ENCODE measurements at regions not wholly inside any gene's neighbourhood (a gene's known extent, or its start where the extent isn't known, plus 50 kb on each side); places are given as distances from the start of the nearest gene placed in this dataset.

GRCh38 chr3:40593351-40593750, 68.6 kb downstream of the ZNF621 start:
- POLR2A ChIA-PET: no interaction called here
- no peak for TF ChIP-seq CTCF (IDR thresholded peaks at IDR 0.05)
- no peak overlapping the region for H3K4me3 Mint-ChIP-seq
- ATAC-seq (ENCODE audit: low read depth): no peak
- H3K27ac Mint-ChIP-seq: no peak overlapping the region
- no peaks in the 10 kb centered on the region for H3K4me1 Mint-ChIP-seq
- no peaks in the 10 kb centered on the region for H3K36me3 Mint-ChIP-seq (ENCODE audit: low read depth)
- CTCF ChIA-PET: no interaction called here
- H3K9me3 Mint-ChIP-seq: no peaks in the 10 kb centered on the region
- DNase-seq: no peak
- intact Hi-C loops (cut with micrococcal nuclease): no loop called here
- H3K27me3 Mint-ChIP-seq: peaks cover 10% of the 10 kb centered on the region

GRCh38 chr3:40597441-40597840, 72.7 kb downstream of the ZNF621 start:
- H3K4me3 Mint-ChIP-seq: no peak overlapping the region
- ATAC-seq (ENCODE audit: low read depth): no peak
- H3K27ac Mint-ChIP-seq: no peak overlapping the region

GRCh38 chr3:40598338-40598737, 73.6 kb downstream of the ZNF621 start:
- Mint-ChIP-seq H3K27ac (no peak overlapping the region), H3K9me3 (no peaks in the 10 kb centered on the region), H3K36me3 (ENCODE audit: low read depth) (no peaks in the 10 kb centered on the region), H3K27me3 (peaks cover 9% of the 10 kb centered on the region), H3K4me1 (no peaks in the 10 kb centered on the region), H3K4me3 (no peak overlapping the region)
- intact Hi-C loops (cut with micrococcal nuclease): no loop called here
- ChIA-PET POLR2A (no interaction called here), CTCF (interaction anchor here (1.1 to 1.5 kb wide), 2 partner anchors 13 to 15 kb away, joined by 4 to 5 read pairs; no protein-coding TSS in a partner anchor)
- no peak for TF ChIP-seq CTCF (IDR thresholded peaks at IDR 0.05)
- DNase-seq (no peak), ATAC-seq (ENCODE audit: low read depth) (no peak)

More at GRCh38 chr3:40597441-40597840, 72.7 kb downstream of the ZNF621 start:
- Mint-ChIP-seq H3K9me3 (no peaks in the 10 kb centered on the region), H3K4me1 (no peaks in the 10 kb centered on the region), H3K27me3 (peaks cover 7% of the 10 kb centered on the region), H3K36me3 (ENCODE audit: low read depth) (no peaks in the 10 kb centered on the region)
- DNase-seq: no peak
- intact Hi-C loops (cut with micrococcal nuclease): no loop called here
- TF ChIP-seq CTCF (IDR thresholded peaks at IDR 0.05): no peak
- CTCF ChIA-PET: interaction anchor here (1.1 to 1.5 kb wide), 2 partner anchors 12 to 14 kb away, joined by 4 to 5 read pairs; no protein-coding TSS in a partner anchor
- POLR2A ChIA-PET: no interaction called here

GRCh38 chr3:40598962-40599361, 74.2 kb downstream of the ZNF621 start:
- no peak overlapping the region for H3K4me3 Mint-ChIP-seq
- ATAC-seq (ENCODE audit: low read depth) (no peak), DNase-seq (no peak)
- H3K27me3 Mint-ChIP-seq: peaks cover 12% of the 10 kb centered on the region
- no peak for TF ChIP-seq CTCF (IDR thresholded peaks at IDR 0.05)
- ChIA-PET POLR2A (no interaction called here), CTCF (no interaction called here)
- no peaks in the 10 kb centered on the region for H3K4me1 Mint-ChIP-seq
- no peaks in the 10 kb centered on the region for H3K9me3 Mint-ChIP-seq
- no peaks in the 10 kb centered on the region for H3K36me3 Mint-ChIP-seq (ENCODE audit: low read depth)
- no peak overlapping the region for H3K27ac Mint-ChIP-seq
- intact Hi-C loops (cut with micrococcal nuclease): no loop called here

GRCh38 chr3:40602778-40603385, 78.1 kb downstream of the ZNF621 start:
- H3K27me3 Mint-ChIP-seq: peaks cover 23% of the 10 kb centered on the region
- TF ChIP-seq CTCF (IDR thresholded peaks at IDR 0.05): no peak
- no peaks in the 10 kb centered on the region for H3K9me3 Mint-ChIP-seq
- DNase-seq (no peak), ATAC-seq (ENCODE audit: low read depth) (no peak)
- ChIA-PET POLR2A (no interaction called here), CTCF (interaction anchor here (1.2 kb wide), 1 partner anchor 17 kb away, joined by 3 read pairs; no protein-coding TSS in a partner anchor)
- no peaks in the 10 kb centered on the region for H3K4me1 Mint-ChIP-seq
- H3K27ac Mint-ChIP-seq: no peak overlapping the region
- no peaks in the 10 kb centered on the region for H3K36me3 Mint-ChIP-seq (ENCODE audit: low read depth)
- H3K4me3 Mint-ChIP-seq: no peak overlapping the region
- intact Hi-C loops (cut with micrococcal nuclease): no loop called here
